Upper lobe of right lung (tissue), 1 donor: ENCODE measurements at regions not wholly inside any gene's neighbourhood (a gene's known extent, or its start where the extent isn't known, plus 50 kb on each side); places are given as distances from the start of the nearest gene placed in this dataset.

Experiments used
- ATAC-seq: fragments of 200-7000 bp; cut with Tn5 transposase; one replicate; pipeline ENCODE4 v1.9.1; 2020; ENCODE audit warnings: mild to moderate bottlenecking, moderate library complexity
- DNase-seq: peaks from one replicate; pipeline ENCODE4 v3.0.0-alpha.2; 2020
- H3K27ac ChIP-seq: fragments of 200-600 bp; one replicate; pipeline ENCODE4 v1.8.0; 2022
- H3K27me3 ChIP-seq: fragments of 200-600 bp; one replicate; pipeline ENCODE4 v1.8.0; 2022; ENCODE audit warnings: mild to moderate bottlenecking
- H3K36me3 ChIP-seq: fragments of 200-600 bp; one replicate; pipeline ENCODE4 v1.8.0; 2022
- H3K4me1 ChIP-seq: fragments of 200-600 bp; one replicate; pipeline ENCODE4 v1.8.0; 2022
- H3K4me3 ChIP-seq: fragments of 200-600 bp; one replicate; pipeline ENCODE4 v1.8.0; 2022; ENCODE audit warnings: mild to moderate bottlenecking
- H3K9me3 ChIP-seq: fragments of 200-600 bp; one replicate; pipeline ENCODE4 v1.8.0; 2022
- intact Hi-C: fragments of 100-400 bp; cut with DNase I; formaldehyde crosslinking; loops from one replicate; pipeline ENCODE4 v1.11.0; 2022
- TF ChIP-seq, protein P1 (sequence below): fragments of 200-600 bp; IDR thresholded peaks from one replicate; pipeline ENCODE4 v1.8.0; 2022; ENCODE audit warnings: antibody characterized with exemption
- donor health status: DM: no; HTN: yes; CAD: no; lungs with severe emphysema.

DNA sequence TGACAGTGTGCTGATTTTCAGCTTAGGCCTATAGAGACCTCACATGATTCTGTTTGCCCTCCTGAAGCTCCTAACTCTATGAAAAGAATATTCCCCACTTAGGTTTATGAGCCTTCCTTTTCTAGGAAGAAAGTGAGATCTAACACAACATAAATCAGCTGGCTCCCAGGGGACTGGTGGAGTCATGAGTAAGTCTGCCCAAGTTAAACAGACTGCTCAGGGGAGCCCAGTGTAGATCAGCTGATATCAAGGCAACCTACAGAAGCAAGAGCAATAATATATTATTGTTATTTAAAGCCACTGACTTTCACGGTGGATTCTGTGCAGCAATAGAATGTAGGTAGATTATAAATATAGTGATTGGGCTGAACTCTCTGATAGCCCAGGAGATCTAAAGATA is 1978.6 kb upstream of the CDH6 start:
- DNase-seq: no peak
- no peak overlapping the region for H3K27ac ChIP-seq
- no peaks in the 10 kb centered on the region for H3K4me1 ChIP-seq
- no peaks in the 10 kb centered on the region for H3K27me3 ChIP-seq
- intact Hi-C loops: no loop called here
- H3K36me3 ChIP-seq: no peaks in the 10 kb centered on the region
- TF ChIP-seq, protein P1, sequence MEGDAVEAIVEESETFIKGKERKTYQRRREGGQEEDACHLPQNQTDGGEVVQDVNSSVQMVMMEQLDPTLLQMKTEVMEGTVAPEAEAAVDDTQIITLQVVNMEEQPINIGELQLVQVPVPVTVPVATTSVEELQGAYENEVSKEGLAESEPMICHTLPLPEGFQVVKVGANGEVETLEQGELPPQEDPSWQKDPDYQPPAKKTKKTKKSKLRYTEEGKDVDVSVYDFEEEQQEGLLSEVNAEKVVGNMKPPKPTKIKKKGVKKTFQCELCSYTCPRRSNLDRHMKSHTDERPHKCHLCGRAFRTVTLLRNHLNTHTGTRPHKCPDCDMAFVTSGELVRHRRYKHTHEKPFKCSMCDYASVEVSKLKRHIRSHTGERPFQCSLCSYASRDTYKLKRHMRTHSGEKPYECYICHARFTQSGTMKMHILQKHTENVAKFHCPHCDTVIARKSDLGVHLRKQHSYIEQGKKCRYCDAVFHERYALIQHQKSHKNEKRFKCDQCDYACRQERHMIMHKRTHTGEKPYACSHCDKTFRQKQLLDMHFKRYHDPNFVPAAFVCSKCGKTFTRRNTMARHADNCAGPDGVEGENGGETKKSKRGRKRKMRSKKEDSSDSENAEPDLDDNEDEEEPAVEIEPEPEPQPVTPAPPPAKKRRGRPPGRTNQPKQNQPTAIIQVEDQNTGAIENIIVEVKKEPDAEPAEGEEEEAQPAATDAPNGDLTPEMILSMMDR: no peak
- ATAC-seq: no peak
- H3K9me3 ChIP-seq: no peaks in the 10 kb centered on the region
- no peak overlapping the region for H3K4me3 ChIP-seq

DNA sequence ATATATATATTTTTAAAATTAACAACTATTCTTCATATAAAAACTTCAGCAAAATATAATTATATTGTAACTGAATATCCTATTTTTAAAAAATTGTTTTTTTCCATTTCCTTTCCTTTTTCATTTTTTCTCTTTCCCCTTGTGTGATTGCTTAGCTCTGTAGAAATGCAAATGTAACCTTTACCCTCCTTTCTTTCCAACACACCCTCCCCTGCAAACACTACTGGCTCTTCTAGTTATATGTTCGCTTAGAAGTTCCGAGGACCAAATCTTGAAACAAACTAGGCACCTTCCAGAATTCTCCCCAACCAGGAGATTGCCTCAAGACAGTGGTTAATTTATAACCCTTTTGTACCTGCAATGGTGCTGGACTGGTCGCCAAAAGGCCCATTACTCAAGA is 1980.0 kb upstream of the CDH6 start:
- ATAC-seq (no peak), DNase-seq (no peak)
- Histone ChIP-seq H3K9me3 (no peaks in the 10 kb centered on the region), H3K36me3 (no peaks in the 10 kb centered on the region), H3K4me1 (no peaks in the 10 kb centered on the region), H3K27me3 (no peaks in the 10 kb centered on the region), H3K4me3 (no peak overlapping the region), H3K27ac (no peak overlapping the region)
- TF ChIP-seq, protein P1: no peak
- intact Hi-C loops: no loop called here

DNA sequence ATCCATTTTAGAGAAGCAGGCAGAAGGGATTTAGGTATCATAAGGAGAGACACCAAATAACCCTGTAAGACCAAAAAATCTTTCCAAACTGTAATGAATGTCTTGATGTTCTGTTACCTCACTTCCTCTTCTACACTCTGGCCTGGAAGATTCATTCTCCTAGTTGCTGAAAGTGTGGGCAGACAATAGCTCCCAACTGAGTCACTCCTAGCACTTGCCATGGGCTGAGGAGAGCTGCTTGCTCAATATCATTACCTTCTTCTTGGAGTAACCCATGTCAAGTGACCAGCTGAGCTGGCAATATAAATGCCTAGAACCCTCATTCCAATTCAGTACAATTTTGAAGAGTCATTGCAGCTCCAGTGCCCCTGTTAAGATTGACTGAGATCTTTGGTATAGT is 1985.5 kb upstream of the CDH6 start:
- TF ChIP-seq, protein P1: no peak
- ATAC-seq (no peak), DNase-seq (no peak)
- H3K9me3 ChIP-seq: no peaks in the 10 kb centered on the region
- intact Hi-C loops: no loop called here
- no peak overlapping the region for H3K27ac ChIP-seq
- no peaks in the 10 kb centered on the region for H3K27me3 ChIP-seq
- no peak overlapping the region for H3K4me3 ChIP-seq
- H3K36me3 ChIP-seq: no peaks in the 10 kb centered on the region
- no peaks in the 10 kb centered on the region for H3K4me1 ChIP-seq

DNA sequence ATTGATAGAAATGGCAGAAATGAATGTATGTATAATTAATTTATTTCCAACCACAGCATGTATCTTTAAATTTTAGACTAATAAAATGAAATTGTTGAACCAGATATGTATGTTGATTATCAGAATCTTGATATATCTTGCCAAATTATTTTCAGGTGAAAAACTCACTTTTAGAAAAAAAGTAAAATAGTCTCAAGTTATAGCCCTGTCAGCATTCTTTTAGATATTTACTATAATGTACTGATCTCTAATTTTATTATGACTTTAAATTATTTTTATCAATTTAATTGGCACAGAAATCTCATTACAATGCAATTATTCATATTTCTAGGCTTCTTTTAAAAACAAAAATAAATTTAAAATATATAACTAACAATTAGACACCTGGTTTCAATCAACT is 1990.4 kb upstream of the CDH6 start:
- no peak for ATAC-seq
- no peak overlapping the region for H3K4me3 ChIP-seq
- no peaks in the 10 kb centered on the region for H3K9me3 ChIP-seq
- H3K36me3 ChIP-seq: no peaks in the 10 kb centered on the region
- TF ChIP-seq, protein P1: no peak
- DNase-seq: no peak
- H3K27me3 ChIP-seq: no peaks in the 10 kb centered on the region
- H3K27ac ChIP-seq: no peak overlapping the region
- intact Hi-C loops: no loop called here
- no peaks in the 10 kb centered on the region for H3K4me1 ChIP-seq

DNA sequence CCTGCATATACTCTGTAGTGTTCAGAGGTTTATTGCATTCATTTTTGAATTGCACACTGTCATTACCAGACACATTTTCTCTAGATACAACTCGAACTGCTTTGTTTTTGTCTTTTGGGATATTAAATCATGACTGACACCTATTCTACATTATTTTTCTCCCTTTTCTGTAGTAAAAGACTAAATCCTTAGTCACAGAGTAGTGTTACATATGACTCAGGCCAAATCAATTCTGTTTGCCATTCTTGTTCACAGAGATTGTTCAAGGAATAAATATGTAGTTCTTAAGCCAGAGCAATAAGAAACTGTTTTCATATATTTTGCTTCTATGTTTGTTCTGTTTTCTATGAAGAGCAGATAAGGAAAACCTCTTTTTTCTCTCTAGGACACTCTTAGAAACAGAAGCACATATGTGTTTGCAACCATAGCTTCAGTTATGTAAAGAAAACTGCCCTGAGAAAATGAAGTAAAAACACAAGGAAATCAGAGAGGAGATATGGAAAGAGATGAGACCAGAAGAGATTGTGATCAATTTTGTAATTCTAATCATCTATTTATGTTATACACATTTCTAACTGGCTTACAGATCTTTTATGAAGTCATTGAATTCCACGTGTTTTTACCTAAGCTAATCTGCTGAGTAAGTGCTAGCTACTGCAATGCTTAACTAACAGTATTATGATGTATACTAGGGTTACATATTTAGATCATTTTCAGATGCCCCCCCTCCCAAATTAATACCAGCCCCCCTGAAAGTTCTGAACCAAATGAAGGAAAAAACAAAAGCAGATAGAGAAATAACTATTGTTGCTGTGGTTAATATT is 1995.6 kb upstream of the CDH6 start:
- ATAC-seq: no peak
- intact Hi-C loops: no loop called here
- TF ChIP-seq, protein P1: no peak
- H3K27ac ChIP-seq: no peak overlapping the region
- no peaks in the 10 kb centered on the region for H3K4me1 ChIP-seq
- H3K9me3 ChIP-seq: no peaks in the 10 kb centered on the region
- H3K27me3 ChIP-seq: no peaks in the 10 kb centered on the region
- H3K36me3 ChIP-seq: no peaks in the 10 kb centered on the region
- no peak overlapping the region for H3K4me3 ChIP-seq
- DNase-seq: no peak
